ENCODE measurements at regions not wholly inside any gene's neighbourhood (a gene's known extent, or its start where the extent isn't known, plus 50 kb on each side); places are given as distances from the start of the nearest gene placed in this dataset.
"Not testable (repeated sequence)": the region's sequence is repeated elsewhere in the genome, so short reads cannot be mapped to it uniquely, and the experiment has no call there.

DNA sequence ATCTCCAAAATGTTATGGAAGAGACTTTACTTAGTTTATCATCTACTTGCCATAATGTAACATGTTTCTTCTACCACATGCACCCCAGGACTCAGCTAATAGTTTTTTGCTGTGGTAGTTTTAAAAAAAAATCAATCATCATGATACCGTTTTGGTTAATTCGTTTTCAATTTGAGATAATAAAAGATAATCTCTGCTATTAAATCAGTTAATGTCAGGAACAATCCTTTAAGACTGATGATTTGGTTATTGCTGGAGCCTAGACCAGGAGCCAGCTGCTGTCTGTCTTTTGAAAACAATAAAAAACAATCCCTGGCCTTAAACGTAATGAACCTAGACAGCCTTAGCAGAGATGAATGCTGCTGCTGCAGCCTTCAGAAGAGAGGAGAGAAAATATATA, 403.7 kb downstream of the OXSM start:
- no peak for DNase-seq

DNA sequence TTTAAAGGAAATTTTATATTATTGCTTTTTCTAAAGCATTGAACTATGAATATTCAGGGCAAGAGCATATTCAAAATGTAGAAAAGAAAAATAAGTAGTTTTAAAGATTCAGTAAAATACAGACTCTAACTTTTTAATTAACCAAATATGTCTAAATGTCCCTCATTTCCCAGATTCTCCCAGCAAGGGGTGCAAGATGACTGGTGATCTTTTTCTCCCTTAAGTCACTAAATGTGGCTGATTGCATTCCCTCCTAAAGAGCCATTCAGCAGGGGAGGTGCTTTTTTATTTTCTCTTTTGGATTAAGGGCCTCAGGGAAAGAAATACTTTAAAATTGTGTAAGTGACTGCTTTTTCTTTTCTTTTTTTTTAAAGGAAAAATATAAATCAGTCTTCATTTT, 406.9 kb downstream of the OXSM start:
- DNase-seq: no peak

DNA sequence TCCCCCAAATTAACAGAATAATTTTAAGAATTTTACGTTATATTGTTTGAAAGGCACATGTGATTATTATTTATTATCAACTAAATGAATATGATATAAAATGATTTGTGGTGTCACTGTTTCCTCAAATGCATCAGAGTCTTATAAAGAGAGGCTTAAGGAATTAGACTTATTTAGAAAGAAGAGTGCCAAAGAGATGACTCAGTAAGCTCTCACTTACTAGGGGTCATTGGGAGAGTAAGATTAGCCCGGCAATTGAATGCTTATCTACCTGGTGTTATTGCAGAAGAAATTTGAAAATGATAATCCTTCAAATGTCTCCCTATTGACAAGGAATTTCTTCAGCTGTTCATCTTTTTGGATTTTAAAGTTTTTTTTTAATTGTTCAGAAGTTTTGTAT, 408.7 kb downstream of the OXSM start:
- no peak for DNase-seq

DNA sequence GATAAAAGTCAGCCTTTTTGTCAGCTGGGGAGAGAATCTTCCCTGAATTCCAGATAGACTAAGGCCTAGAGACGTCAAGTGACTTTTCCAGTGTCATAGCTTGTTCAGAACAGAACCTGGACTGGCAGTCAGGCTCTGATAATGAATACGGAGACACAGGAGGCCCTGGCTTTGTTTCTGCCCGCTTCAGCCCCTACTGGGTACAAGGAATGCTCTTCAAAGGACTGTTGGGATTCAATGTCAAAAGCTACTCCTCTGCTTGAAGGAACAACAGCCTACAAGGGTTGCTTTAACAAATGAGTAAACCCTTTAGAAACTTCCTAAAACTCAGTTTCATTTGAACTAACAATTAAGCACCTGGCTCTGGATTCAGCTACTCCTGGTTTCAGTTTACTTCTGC, 412.3 kb downstream of the OXSM start:
- DNase-seq: no peak

DNA sequence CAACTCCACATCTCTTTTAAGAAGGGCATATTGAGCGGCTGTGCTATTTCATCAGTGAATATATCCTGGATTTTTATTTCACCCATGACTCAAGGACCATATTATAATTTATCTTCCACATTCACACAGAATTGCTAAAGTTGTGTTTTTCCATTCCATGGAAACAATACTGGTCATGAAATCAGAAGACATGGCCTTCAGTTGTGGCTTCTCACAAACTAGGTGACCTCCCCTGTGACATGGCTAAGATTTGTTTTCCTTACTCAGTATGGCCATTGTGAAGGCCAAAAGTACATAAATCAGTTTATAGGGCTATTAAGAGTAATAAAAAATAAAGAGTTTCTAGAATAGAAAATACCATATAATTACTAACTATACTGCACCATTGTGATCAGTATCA, 415.6 kb downstream of the OXSM start:
- no peak for DNase-seq

DNA sequence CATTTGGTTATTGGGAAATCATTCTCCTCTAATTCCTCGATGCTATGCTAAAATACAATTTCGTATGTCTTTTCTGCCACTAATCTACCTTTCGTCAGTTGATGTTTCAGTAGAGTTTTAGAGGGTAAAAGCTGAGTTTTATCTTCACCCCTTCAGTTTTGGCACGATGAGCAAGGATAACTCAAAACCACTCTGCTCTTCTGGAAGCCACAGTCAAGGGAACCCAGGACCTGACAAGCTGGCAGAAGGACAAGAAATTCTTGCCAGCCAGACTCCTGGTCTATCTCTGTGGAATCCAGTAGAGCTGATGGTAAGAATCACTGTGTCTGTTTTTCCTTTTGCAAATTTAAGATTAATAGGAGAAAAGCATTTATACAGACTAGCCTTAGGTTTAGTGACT, 414.4 kb upstream of the LRRC3B start:
- DNase-seq: no peak

DNA sequence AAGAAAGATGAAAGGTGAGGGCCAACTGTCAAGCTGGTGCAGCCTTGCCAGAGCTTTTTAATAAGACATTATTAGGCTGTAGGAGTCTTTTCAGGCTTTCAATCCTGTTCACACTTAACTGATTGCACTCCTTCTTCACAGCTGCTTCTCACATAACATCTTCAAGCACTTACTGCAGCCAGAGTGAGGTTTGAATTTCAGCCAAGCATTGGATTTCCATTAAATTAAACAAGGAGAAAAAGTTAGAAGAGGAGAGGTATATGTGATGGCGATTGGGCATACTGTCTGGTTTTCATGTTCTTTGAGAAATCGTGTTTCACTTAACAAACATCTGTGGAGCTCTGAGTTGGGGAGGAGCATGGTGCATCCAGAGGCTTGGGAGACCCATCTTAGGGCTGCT, 392.8 kb upstream of the LRRC3B start:
- DNase-seq: no peak

DNA sequence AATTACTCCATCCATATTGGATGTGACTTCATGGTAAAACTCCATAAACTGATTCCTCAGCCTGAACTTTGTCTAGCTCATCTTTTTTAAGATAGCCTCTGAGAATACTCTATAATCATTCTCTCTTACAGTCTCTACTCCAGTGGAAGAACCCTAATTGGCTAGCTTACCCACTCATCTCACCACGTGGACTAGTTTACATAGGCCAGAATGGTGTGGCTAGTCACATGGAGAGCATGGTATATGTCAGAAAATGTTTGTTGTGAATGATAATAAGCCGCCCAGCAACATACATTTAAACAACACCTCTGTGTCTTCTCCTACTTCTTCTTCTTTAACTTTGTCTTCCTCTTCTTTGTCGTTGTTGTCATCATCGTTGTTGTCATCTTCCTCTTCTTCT, 389.2 kb upstream of the LRRC3B start:
- DNase-seq: no peak

DNA sequence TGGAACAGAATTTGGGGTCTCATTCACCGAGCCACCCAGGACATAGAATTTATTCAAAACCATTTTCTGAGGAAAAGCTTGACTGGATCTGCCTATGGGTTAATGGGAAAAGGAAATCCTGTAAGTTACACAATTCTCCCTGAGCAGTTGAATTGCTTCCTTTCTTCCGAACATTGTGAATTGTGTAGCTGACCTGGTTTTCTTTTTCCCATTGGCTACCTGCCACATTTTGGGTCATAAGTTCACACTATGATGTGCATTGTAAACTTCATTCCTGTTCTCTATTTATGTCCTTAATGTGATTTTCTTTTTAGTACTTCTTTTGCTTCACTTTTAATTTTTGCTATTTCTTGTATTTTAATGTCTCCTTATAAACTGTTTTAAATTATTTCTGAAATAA, 386.0 kb upstream of the LRRC3B start:
- DNase-seq: no peak

DNA sequence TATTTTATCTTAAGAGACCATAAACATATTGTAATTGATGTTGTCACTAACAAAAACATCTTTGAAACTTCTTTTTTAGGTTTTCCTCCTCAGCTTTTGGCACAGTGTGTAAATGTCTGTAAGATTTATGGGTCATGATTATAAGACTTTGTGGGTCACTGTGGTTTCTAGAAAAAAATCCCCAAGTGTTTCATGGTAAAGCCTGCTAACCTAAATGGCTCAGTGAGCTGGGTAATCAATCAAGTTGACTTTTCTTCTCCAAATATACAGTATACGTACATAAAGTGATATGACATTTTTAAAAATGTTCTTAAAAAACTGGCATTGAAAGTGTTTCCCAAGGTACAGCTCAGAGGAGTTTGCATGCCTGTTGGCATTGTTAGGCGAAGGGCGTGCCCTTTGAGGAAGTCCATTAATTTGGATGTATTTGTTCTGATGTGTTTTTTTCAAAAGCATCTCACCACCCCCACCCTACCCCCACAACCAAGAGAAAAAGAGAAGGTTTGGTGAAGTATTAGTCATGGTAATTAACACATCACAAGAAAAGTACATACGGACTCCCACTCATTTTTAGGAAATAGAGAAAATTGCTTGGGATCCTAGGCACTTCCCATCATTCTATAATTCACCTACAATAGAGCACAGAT, 385.4 kb upstream of the LRRC3B start:
- DNase-seq: no peak

DNA sequence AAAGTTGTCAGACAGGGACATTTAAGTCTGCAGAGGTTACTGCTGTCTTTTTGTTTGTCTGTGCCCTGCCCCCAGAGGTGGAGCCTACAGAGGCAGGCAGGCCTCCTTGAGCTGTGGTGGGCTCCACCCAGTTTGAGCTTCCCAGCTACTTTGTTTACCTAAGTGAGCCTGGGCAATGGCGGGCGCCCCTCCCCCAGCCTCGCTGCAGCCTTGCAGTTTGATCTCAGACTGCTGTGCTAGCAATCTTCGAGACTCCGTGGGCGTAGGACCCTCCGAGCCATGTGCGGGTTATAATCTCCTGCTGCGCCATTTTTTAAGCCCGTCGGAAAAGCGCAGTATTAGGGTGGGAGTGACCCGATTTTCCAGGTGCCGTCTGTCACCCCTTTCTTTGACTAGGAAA, 378.0 kb upstream of the LRRC3B start:
- not testable (repeated sequence) for DNase-seq

DNA sequence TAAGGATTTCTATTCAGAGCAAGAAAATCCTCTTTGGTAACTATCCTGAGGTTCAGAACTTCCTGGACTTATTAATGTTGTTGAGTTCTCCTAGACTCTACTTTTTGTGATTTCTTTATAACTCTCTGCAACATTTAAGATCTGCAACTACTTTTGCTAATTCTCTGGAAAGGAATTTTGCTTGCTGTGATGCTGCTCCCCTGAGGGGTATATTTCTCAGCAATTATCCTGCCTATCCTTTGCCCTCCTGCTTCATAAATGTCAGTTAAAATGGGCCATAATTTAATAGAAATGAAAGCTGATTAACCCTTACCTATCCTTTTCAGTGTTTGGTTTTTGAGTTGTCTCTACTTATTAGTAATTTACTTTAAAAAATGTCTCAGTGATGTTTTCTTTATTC, 377.3 kb upstream of the LRRC3B start:
- DNase-seq: no peak

DNA sequence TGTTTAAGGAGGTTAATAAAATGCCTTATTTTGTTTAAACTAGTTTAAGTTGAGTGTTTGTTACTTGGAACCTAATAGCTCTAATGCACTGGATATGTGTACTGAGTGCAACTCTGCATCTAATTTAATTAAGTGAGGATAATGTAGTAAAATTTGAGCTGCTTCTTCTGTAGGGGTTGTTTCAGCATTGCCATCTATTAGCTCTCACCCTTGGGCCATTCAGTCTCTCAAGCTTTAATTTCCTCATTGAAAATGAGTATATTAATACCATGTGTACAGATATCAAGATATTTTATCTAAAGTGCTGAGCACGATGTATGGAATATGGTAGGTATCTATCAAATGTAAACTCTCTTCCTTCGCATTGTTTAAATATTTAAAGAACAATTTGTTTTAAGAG, 375.7 kb upstream of the LRRC3B start:
- DNase-seq: no peak

DNA sequence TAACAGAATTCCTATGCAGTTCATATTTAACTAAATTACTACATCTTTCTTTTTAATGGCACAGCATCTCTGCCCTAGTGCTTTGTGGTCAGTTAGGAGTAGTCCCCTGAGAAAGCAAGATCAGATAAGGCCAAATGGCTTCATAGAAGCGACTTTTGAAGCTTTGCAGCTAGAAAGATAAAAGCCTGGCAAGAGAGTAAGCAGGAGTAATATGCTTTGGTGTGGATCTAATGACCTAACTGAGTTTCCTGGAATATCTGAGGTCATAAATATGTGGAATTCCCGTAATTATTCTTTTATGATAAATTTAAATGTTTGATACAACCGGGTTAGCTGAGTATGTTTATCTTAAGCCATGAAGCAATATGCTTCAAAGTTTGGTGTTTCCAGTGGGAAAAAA, 374.9 kb upstream of the LRRC3B start:
- no peak for DNase-seq

DNA sequence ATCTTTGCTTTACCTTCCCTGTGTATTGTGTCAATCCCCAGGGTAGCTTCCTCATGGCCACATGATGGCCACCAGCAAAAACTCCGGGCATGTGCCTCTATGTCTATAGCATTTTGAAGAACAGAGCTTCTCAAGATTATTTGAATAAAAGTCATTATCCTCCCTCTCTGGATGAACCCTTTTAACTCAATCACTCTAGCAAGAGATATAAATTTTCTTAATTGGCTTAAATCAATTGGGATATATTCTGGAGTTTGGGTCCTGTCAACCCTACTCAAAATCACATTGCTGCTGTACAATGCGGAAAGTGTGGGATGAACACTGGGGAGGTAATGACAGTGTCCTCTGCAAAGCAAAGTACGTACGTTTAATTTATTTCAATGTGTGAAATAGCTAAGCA, 370.6 kb upstream of the LRRC3B start:
- DNase-seq: no peak

DNA sequence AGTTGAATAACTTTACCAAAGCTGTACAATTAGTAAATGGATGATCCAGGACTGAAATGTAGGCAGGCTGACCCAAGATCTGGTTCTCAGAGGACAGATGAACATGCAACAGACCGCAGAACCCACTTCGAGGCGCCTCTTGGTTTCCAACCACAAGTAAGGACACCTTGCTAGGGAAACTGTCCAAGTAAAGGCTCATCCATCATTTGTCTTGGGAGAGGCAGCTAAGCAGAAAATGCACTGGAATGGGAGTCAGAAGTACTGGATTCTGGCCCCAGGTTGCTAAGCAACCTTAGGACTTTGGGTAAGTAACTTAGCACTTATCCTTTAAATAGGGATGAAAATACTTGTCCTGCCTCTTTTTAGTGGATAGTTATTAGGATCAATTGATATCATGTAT, 366.3 kb upstream of the LRRC3B start:
- DNase-seq: no peak

DNA sequence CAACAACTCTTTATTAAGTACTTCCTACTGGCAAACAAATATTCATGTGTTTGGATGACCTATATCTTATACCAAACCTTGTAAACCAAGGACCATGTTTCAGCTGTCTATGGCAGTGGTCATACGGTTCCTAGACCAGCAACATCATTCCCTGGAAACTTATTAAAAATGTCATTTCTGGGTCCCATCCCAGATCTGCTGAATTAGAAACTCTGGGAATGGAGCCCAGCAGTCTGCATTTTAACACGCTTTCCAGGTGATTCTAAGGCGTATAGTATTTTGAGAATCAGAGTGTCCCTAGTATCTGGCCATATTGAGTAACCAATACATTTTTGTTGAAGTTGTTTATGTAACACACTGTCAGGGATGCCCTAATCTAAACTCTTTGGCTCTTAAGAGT, 363.4 kb upstream of the LRRC3B start:
- no peak for DNase-seq

DNA sequence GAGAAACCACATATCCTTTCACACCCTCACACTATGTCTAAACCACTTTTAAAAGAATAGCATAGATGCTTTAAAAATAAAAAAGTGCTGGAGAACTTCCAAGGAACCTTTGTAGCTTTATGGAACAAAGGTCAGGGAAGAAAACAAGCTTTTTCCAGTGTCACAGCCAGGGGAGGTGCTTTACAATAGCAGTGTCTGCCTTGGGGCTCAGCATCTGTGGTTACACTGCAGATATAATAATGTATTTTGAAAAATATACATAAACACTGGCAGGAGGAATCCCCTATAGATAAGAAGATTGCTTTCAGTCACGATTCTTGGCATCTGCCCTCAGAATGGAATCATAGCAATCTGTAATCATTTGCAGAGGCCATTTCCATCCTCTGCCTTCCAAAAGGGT, 362.4 kb upstream of the LRRC3B start:
- DNase-seq: no peak

DNA sequence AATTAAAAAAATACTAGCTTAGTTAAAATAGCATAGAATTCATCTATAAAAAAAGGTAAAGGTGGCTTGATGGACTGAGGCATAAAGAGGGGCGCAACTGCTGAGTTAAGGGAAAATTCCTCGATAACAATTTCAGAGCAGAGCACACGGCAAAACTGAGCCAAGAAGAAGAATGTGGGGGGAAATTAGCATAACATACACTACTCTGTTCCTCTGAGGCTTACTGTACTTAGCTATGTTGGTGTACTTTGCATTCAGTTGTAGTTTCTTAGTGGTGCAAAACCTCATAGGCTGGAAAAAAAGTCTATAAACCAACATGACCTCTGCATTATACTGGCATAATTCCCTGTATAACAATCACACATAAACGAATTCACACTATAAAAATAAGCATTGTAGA, 357.9 kb upstream of the LRRC3B start:
- DNase-seq: no peak

DNA sequence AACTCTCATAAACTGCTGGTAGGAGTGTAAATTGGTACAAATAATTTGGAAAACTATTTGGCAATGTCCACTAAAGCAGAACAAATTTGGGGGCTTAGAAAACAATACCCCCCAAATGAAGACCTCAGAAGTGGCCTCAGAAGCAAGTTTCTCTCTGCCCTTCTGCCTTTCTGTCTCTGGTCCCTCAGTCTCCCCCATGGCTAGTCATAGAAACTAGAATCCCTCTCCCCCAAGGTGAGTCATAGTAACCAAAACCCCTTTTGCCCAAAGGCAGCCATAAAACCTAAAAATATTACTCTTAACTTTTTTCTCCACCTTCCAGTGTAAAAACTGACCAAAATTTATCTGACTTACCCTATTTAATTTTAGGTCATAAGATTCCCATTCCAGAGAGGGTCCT, 350.7 kb upstream of the LRRC3B start:
- no peak for DNase-seq

DNA sequence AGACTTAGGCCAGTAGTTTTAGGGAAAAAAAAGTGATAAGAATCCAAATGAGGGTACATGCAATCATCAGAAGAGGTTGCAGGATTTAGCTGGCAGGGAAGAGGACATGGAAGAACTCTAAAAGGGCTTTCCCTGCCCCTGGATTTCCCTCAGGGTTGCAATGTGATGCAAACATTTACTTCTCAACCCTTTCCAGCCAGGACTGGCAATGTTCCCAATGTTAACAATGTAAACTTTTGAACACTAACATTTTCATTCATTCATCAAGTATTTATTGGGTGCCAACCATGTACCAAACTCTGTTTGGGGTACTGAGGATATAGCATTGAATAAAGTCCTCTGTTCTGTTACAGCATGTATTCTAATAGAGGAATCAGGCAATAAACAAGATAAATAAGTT, 349.4 kb upstream of the LRRC3B start:
- DNase-seq: no peak

DNA sequence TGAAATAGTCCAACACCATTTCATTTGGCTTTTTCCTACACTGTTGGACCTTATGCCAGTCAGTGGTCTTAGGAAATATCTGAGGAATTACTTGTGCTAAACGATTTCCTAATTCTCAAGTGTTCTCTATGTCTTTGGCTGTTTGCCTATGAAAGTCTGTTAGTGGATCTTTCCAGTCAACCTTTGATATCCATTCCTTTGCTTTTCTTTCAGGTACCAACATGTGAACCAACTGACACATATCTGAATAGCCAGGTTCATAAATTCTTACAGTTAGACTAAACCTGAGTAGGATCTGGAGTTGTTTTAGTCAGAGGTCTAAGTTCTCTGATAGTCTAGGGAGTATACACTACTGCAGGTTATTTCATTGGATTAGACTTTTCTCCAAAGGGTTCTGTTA, 343.5 kb upstream of the LRRC3B start:
- no peak for DNase-seq

DNA sequence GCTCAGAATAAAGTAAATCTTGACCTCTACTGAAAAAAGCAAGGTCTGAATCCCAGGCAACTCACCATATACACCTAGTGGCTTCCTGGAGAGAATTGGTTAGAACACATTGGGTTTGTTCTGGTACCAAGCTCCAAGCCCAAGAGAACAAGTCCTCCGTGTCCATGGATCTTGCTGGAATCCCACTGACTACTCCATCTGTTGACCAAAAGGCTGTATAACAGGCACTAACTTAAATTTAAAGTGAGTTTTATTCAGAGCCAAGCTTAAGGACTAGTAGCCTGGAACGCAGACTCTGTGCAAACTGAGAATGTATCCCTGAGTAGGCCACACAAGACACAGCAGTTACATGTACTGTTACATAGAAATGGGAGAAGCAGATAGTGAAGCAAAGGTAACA, 342.1 kb upstream of the LRRC3B start:
- no peak for DNase-seq

DNA sequence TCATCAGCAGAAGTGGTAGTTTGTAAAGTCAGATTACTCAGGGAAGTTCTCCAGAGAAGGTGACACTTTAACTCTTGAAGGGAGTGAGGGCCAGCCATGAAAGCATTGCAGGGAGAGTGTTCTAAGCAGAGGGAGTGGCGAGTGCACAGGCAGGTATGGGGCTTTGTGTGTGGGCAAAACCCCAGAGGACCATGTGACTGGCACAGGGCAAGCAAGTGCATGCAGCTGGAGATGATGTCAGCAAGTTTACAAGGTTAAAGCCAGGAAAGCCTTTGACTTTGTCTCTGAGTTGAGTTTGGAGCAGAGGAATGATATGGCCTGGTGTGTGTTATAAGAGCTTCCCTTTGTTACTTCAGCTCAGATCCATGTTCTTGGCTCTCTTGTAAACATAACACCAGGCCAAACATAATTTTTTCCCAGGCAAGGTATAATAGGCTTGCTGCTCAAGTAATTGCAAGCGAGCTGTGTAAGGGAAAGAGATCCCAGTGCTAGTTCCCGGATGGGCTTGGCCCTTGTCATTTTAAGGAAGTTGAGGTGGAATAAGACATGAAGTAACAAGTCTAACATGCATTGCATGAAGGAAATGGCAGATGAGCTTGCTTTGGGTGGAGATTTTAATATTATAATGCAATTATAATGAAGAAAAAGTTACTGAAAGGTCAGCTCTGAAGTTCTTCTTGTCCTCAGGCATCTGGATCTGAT, 341.1 kb upstream of the LRRC3B start:
- no peak for DNase-seq

DNA sequence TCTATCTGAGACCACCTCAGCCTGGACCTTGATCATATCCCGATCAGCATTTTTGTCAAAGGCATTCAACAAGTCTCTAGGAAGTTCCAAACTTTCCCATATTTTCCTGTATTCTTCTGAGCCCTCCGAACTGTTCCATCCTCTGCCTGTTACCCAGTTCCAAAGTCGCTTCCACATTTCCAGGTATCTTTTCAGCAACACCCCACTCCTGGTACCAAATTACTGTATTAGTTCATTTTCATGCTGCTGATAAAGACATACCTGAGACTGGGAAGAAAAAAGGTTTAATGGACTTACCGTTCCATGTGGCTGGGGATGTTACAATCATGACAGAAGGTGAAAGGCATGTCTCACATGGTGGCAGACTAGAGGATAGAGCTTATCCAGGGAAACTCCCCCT, 338.1 kb upstream of the LRRC3B start:
- not testable (repeated sequence) for DNase-seq
